ENCODE measurements at regions not wholly inside any gene's neighbourhood (a gene's known extent, or its start where the extent isn't known, plus 50 kb on each side); places are given as distances from the start of the nearest gene placed in this dataset.
"Not testable (repeated sequence)": the region's sequence is repeated elsewhere in the genome, so short reads cannot be mapped to it uniquely, and the experiment has no call there.

DNA sequence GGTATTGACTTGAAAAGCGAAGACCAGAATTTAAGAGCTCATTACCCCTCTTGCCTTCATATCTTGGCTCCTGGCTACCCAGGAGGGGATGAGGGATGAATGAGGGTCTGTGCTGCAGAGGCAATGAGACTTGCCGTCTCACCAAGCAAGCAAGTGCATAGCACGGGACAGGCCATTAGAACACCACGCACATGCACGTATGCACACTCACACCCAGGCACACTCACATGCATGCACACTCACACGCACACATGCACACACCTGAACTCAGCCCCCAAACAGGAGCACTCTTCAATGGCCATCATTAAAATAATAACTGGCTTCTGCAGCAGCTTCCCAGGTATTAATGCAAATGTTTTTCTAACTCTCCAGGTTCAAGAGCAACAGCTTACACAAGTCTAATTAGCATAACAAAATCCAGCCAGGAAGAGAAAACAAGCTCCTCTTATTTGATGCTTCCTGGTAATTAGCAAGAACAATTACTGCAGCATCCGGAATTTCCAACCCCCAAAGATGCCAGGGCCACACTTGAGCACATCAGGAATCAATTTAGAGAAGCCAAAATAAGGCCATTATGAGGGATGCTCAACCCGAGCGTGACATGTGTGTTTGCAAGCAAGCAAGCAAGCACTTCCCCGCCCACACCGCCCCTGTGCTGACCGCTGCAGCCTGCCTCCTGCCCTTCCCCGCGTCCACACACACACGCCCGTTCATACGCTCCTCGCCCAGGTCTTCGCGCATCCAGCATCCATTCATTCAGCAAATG is 171.6 kb upstream of the TNRC6C start:
- no peak for FAIRE-seq

DNA sequence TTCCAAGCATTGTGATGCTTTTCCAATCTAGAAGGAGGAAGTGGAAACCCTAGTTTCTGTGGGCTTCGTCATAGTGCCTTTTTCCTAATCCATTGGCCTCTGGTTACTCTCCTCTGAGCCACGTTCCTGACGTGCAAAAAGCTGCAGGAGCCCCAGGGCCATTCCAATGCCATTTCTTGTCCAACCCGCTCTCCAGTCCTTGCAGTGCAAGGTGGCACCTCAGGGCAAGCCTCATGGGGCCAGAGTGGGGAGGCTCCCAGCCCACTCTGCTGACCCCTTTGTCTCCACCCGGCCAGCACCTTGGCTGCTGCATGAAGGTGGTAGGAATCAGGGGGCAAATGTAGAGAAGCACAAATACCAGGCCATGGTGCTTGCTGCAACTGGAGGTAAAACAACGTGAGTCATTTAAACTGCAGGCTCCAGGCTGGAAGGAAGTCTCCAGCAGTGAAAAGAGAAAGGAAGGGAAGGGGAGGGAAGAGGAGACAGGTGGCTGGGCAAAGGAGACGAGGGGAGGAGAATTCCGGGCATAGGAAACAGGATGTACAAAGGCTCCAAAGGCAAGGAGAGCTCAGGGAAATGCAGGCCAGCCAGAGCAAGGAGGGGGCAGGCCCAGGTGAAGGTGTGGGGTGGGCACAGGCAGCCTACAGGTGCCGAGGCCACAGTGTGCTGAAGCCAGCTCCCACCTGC is 168.2 kb upstream of the TNRC6C start:
- no peak for FAIRE-seq

DNA sequence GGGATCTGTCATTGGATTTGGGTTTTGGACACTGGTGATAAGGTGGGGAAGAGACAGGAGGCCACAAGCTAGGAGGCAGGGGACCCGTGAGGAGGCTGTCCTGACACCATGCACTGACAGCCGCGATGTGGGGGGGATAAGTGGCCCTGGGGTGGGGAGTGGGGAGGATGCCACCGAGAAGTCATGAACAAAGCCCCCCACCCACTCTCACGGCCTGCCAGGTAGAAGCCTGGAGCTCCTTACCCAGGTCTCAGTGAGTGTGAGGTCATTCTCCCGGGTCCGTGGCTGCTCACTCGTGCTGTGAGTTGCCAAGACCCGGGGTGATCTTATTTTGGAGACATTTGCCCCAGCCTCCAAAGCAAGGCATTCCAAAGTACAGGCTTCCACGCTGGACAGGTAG is 165.9 kb upstream of the TNRC6C start:
- FAIRE-seq = no peak

DNA sequence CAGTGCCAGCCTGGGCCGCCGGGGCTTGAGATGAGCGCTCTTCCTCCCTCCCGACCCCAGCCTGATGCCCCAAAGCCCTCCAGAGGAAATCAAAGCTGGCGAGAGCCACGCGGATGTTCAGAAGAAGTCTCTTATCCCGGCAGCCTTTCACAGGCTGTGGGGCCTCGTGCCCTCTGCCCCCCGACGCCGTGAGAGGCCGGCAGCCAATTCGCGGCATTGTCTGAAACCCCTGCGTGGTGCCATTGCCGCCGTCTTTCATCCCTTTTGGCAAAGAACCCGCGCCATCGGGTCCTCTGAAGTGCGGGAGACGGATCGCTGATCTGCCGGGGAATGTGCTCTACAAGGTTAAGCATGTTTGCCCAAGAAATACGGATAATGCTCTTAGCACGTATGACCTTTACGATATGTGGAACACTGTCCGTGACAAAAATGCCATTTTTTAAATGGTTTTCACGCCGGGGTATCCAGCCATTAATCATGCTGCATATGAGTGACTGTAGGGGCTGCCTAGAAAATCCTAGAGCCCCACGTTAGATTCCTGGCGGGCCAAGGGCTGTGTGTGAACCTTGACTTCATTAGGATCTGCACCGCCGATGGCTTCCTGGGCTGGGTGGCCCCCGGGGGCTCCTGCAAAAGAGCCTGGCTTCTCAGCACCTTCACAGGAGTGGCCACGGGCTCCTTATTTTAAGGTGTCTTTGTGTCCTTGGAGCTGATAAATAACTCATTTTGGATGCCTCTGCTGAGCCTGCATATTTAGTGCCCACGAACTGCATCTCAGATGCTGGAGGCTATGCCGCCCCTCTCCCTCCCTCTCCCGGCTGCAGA is 165.1 kb upstream of the TNRC6C start:
- no peak for FAIRE-seq

DNA sequence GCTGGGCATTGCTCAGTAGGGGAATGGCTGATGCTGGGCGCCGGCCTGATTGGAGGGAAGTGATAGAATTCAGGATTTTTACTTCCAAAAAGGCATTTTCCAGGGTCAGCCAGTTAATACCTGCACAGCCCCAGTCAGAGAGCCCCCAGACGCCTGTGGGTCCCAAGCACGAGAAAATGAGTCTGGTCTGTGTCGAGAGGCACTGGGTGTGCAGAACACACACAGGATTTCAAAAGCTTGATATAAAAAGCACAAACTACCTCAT is 164.6 kb upstream of the TNRC6C start:
- no peak for FAIRE-seq

DNA sequence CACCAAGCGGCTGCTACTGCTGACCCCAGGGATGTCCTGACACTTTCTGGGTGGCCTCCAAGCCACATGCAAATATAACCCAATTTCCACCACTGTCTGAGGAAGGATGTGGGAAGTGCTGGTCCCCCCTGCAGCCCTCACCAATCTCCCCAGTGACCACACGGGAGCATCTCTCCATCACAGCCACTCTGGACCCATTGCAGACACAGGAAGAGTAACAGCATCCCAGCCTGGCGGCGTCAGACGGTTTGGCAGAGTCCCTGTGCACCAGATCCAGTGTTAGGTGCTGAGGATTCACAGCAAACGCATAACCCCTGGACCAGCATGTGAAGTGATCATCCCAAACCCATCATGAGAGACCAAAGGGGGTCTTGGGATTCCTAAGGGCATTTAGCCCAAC is 163.7 kb upstream of the TNRC6C start:
- no peak for FAIRE-seq

DNA sequence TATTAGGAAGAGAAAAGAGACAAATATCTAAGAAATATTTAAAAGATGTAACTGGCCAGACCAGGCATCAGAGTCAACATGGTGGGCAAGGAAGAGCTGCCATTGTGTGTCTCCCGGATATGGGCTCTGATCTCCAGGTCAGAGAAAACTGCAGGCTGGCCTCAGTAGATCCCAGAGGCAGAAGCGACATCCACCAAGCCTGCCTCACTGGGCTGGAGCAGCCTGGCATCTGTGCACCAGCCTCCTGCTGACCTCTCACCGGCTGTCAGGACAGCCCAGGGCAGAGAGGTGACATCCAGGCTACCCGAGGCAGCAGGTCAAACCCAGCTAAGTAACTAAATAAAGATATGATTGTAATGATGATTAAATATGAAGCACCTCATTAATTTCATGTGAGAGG is 162.8 kb upstream of the TNRC6C start:
- FAIRE-seq = no peak

DNA sequence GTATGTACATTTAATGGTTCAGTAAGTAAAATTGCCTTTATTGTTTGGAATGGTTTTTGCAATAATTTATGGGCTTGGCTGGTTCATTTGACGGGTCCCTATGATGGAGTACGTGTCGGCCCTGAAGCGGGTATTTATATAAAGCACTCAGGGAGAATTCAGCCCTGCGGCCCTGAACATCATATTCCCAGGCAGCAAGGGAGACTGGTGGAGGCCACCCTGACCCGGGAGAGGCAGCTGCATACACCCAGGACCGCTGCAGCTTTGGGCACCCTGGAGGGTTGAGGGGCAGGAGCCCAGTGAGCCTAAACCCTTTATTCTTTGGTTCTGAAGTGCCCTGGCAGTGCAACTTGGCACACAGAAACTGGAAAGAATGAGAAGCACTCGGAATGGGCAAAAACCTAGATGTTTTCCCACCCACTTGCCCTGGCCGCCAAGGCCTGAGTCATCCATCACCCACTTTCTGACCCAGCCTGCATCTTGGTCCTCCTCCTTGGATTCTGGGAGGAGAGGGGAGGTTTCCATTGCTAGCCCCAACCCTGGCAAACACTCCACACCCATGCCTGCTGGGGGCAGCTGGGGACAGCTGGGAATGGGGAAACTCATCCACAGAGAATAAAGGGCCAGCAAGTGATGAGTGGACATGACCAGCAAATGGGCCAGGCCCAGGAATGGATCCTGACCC is 162.2 kb upstream of the TNRC6C start:
- no peak for FAIRE-seq

DNA sequence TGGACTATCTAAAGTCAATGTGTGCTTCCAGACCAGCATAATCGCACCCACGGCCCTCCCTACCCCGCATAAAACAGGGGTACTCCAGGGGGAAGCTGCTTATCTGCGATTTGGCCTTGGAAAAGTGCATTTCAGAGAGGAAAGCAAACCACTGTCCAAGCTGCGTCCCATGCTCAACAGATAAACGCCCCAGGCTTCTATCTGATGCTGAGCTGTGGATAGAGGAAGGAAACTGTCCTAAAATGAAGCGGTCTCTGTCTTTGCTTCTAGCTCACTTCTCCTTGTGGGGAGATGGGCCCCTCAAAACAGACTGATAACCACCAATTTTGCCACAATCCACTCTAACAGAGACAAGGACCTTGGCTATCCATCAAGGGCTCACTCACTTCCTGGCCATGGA is 160.5 kb upstream of the TNRC6C start:
- FAIRE-seq = no peak

DNA sequence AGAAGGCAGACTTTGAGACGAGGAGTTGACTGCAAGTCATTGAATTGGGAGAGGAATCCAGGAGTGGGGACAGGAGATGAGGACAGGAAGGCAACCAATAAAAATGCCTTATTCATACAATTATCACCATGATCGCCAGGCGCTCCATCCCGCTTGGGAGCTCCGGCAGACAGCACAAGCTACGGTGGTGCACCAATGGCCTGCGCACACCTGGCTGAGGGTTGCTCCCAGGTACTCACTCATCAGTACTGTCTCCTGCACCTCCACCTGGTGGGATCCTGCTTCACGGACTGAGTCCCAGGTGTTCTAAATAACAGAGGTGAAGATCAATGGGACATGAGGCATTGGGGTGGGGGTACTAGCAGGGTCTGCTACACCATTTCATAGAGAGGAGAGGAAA is 160.0 kb upstream of the TNRC6C start:
- FAIRE-seq = no peak

DNA sequence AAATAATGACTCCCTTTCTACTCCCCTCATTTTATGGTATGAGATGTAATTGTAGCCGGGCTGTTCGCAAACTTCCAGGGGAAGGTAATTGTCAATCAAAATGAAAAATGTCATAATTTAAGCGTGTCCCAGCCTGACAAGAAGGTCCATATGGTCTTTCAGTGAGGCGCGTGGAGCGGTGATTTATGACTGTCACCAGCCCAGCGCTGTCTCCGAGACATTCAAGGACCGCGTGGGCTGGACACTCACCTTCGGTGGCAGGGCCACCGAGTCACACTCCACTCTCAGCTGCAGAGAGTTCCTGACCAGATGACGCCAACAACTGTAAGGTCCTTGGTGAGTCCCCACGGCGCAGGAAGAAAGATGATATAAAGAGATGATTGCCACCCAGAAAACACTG is 157.7 kb upstream of the TNRC6C start:
- no peak for FAIRE-seq

DNA sequence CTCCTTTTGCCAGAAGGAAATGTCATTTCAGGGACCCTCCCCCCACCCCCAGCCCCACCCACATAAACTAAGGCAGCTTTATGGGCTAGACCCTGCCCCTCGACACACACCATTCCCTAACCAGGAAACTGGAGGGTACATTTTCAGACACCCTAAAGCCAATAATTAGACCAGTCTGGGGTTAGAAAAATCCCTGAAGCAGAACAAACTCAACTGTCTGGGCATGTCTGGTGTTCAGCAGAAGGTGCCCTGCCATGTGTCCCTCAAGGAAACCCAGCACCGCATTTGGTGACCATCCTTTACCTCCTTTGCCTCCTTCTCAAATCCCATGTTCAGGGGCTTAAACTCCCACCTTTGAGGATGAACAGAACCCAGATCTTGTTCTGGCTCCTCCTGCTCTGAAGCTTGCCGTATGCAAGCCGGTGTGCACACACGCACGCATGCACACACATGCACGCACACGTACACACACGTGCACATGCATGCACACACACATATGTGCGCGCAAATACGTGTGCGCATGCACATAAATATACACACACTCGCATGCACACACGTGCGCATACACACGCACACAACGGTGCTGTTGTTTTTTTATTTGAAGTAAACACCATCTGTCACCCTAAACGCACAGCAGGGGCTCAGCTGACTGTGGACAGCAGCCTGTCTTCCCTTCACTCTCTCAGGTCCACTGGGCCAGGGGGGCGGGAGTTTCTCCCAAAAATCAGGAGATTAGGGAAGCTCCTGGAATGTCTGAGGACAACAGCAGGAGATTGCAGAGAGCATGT is 156.8 kb upstream of the TNRC6C start:
- no peak for FAIRE-seq

DNA sequence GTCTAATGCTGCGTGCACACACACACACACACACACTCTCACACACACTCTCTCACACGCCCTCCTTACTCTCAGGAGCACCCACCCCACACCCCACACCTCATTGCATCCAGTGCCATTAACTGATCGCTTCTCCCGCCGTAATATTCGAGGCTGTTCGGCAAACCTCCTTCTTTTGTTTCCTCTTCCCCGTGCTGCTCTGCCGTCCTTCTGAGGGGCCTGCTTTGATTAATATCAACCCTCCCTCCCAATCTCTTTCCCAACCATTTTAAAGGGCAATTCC is 156.2 kb upstream of the TNRC6C start:
- FAIRE-seq = no peak

DNA sequence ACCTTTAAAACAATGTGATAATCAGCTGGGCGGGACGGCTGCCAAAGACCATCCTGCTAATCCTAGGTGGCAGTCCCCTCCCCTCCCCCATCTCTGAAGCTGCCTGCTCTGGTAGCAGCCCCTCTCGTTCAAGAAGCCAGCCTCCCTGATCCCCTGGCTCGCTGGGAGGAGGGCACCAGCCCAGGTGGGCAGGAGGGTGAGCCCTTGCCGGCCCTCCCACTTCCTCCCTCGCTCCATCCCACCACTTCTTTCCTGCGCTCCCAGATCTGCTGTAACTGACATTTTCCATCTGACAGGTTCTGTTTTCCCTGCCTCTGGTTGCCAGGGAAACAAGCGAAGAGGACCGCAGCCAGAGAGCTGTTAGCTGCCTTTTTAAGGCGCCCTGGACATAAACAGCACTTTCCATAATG is 155.7 kb upstream of the TNRC6C start:
- FAIRE-seq = peak; percentile 49

DNA sequence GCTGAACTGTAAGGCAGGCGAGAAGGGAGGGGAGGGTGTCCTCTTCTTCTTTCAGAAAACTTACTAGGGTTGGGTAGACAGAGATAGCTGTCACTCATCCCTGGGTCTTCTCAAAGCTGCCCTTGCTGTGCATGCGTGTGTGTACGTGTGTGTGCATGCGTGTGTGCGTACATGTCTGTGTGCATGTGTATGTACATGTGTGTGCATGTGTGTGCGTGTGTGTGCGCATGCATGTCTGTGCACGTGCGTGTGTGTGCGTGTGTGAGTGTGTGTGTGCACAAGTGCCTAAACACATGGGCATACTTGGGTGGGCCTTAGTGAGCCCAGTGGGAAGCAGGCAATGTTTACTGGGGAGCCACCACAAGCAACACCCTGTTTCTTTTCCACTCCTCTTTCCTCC is 154.8 kb upstream of the TNRC6C start:
- FAIRE-seq = no peak

DNA sequence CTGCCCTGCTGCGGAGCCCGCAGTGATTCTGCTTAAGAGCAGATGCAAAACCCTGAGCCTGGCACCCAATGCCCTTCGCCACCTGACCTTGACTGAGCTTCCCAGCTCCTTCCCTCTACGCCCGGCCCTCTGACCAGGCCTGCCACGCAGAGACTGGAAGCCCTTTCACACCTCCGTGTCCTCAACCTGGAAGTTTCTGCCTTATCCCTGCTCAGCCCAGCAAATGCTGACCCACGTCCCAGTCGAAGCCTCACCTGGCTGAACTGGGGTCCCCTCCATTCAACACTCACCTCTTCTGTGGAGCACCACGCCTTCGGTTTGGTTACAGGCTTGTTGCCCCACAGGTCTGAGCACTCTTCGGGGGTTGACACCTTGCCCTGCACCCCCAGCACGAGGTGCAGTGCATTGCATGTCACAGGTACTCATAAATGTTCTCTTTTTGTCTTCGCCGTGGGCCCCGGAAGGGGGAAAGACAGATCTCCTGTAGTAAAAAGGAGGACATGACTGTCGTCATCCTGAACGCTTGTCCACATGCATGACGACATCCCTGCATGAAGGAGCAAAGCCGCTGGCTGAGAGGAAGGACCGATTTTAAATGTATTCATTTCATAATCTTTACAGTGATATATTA is 153.6 kb upstream of the TNRC6C start:
- FAIRE-seq = no peak

DNA sequence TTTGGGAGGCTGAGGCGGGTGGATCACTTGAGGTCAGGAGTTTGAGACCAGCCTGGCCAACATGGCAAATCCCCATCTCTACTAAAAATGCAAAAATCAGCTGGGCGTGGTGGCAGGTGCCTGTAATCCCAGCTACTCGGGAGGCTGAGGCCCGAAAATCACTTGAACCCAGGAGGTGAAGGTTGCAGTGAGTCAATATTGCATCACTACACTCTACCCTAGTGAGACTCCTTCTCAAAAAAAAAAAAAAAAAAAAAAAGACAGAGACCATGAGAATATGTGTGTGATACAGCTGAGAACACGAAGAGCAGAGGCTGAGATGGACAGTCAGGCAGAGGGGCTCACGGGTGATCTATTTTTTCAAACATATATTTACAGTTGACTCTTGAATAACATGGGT is 152.5 kb upstream of the TNRC6C start:
- FAIRE-seq = not testable (repeated sequence)

DNA sequence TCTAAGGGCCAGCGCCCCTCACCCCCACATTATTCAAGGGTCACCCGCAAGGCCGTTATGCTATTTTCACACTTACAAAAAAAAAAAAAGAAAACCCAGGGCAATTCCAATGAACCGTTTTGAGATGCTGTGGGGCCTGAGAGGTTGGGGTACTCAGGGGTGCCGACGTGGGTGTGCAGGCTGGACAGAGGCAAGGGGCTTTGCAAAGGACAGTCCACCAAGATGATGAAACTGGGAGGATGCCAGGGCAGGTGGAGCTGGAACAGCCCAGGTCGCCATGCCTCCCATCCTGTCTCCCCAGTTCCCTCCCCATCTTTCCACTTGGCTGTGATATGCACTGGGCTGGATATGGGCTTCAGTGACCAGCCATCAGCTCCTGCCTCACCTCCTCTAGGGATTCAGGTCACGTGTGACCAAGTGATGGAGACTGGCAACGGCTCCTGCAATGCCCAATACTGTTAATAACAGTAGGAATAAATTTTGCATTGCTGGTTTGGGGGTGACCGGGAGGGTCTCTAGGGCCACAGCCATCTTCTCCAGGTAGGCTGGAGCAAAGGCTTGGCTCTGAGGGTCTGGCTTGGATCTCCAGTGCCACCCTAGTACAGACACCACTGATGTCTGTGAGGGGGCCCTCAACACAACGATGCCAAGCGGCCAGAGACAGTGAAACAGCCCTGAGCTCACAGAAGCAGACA is 151.3 kb upstream of the TNRC6C start:
- FAIRE-seq = no peak

DNA sequence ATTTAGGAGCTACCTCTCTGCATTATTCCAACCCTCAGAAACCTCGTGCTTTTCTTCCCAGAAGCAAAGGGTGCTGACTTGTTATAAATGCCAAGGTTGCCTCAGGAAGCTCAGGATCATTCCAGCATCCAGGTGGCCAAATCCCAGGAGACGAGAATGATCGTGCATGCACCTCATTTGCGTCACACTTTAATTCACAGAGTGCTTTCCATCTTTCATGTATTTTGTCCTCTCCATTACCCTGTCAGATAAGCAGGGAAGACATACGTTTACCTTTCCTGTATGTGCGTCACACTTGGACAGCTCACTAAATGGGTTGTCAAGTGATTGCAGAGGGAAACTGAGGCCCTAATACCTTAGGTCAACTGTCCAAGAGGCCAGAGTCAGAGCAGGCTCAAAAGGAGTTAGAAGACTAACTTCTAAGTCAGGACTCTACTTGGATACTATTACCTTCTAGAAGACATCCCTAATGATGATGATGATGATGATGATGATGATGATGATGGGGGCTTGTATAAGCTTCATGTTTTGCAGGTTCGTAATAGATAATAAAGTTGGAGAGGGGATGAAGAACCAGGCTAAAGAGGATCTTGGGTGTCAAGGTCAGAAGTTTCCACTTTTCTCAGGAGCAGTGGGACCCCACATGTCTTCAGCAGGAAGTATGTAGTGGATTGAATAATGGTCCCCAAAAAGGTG is 150.6 kb upstream of the TNRC6C start:
- FAIRE-seq = no peak

DNA sequence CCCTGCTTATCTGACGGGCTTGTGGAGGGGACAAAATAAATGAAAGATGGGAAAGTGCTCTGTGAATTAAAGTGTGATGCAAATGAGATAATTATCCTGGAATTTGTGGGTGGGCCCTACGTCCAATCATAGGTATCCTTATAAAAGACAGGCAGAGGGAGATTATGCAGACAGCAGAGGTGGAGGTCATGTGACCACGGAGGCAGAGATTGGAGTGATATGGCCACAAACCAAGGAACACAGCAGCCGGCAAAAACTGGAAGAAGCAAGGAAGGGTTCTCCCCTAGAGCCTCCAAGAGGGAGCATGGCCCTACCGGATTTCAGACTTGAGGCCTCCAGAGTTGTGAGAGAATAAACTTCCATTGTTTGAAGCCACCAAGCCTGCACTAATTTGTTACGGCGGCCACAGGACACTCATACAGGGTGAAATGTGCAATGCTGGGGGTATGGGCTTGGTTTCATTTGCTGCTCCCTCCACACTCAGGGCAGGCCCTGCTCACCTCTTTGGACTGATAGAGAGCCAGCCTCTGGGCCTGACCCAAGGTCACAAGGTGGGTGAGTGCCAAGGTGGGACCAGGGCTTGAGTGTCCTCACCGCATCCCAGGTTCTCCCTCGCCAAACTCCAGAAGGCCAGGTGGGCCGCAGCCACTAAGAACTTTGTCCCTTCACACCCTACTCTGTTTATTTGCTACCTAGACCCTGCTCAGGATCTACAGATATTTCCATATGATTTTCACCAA is 149.6 kb upstream of the TNRC6C start:
- FAIRE-seq = no peak

Measured in islet of Langerhans (tissue), 1 donor.